Vagina (tissue), 2 donors: ENCODE measurements at regions not wholly inside any gene's neighbourhood (a gene's known extent, or its start where the extent isn't known, plus 50 kb on each side); places are given as distances from the start of the nearest gene placed in this dataset.

Experiments used
- CTCF ChIP-seq, 3 experiments: fragments of 450-650 bp in 2 of 3; fragments of 200-600 bp in 1 of 3; sonication (generic) in 1 of 3; IDR thresholded peaks; one replicate each; pipeline ENCODE4 v1.5.1; 2017 to 2019; ENCODE audit warnings: antibody characterized with exemption in 3 of 3, mild to moderate bottlenecking in 2 of 3, moderate library complexity in 2 of 3
- POLR2A ChIP-seq, 2 donors: fragments of 450-650 bp; IDR thresholded peaks; one replicate each; pipeline ENCODE4 v1.6.1; 2017; ENCODE audit warnings: antibody characterized with exemption in 2 of 2, mild to moderate bottlenecking in 2 of 2, moderate library complexity in 2 of 2
- POLR2AphosphoS5 ChIP-seq, 2 donors: sonication (generic); formaldehyde crosslinking; IDR thresholded peaks; one replicate each; pipeline ENCODE4 v1.9.0; 2017; ENCODE audit warnings: antibody characterized with exemption in 2 of 2, mild to moderate bottlenecking in 2 of 2, low read depth in 1 of 2; ENCODE audit not compliant: insufficient read depth in 1 of 2

DNA sequence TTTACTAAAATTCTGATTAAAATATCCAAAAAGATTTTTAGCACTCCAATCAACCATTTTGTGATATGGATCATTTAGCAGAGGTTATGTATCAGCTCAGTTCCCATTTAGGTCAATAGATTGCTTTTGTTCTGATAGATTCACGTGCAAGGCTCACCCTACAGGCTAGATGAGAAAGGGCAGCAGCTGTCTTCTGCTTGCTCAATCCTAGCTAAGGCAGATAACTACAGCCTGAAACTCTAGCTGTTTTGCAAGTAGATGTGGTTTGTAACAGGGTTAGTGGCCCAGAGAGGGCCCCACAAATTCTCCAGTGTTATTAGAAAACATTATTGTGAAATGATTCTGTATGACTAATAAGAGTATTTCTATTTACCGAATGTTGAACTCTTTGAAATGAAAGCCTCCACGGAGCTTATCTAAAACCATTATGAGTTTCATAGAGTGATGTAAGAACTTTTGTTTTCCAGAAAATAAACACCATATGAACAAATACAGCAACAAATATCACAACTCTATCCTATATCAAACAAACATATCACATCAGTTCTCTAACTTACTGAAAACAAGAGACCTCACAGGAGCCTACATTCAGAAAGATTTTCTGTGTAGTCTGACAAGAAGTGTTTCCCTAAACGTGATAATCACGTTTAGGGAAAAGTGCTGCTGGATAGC lies 841.9 kb upstream of the ACO1 start:
- no peak for TF ChIP-seq POLR2A (IDR thresholded peaks at IDR 0.05)
- TF ChIP-seq CTCF (IDR thresholded peaks at IDR 0.05), result no peak
- no peak for TF ChIP-seq POLR2AphosphoS5 (IDR thresholded peaks at IDR 0.05; ENCODE audit: insufficient read depth in 1 of 2, low read depth in 1 of 2)
